ENCODE measurements at regions not wholly inside any gene's neighbourhood (a gene's known extent, or its start where the extent isn't known, plus 50 kb on each side); places are given as distances from the start of the nearest gene placed in this dataset.

DNA sequence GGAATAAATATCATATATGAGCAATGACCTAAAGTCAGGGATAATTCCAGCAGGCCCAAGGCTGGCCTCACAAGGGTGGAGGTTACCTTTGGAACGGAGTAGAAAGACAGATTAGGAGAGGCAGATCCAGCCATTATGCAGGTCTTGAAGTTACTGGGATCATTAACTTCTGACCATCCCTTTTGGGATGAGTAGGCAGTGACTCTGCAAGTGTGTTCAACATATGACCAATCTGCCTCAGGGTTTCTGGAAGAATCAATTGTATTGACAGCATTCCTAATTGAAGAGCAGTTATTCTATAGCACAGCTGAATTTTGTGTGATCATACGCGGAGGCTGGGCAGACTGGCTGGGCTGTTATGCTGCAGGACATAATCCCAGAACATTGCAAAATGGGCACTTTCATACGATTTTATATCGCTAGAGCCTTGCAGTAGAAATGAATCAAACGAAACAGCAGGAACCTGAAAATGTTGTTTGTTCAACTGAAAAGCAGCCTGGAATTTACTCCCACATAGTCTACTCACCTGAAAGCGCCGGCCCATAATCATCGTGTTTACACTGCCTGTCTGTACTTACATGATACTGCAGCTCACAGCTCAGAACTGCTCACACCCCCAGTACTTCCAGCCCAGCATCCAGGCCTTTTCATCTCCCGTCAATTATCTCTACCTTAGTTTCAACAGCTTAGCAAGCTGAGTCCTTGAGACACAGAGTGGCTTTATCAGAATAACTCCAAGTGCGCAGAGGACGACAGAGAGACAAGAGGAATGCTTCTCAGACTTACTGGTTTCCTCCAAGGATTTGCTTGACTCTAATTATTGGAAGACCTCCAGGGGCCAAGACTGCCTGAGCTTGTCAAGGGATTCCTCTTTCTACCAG lies 556.1 kb downstream of the EFNB2 start (continued):
- TF ChIP-seq, protein P1, sequence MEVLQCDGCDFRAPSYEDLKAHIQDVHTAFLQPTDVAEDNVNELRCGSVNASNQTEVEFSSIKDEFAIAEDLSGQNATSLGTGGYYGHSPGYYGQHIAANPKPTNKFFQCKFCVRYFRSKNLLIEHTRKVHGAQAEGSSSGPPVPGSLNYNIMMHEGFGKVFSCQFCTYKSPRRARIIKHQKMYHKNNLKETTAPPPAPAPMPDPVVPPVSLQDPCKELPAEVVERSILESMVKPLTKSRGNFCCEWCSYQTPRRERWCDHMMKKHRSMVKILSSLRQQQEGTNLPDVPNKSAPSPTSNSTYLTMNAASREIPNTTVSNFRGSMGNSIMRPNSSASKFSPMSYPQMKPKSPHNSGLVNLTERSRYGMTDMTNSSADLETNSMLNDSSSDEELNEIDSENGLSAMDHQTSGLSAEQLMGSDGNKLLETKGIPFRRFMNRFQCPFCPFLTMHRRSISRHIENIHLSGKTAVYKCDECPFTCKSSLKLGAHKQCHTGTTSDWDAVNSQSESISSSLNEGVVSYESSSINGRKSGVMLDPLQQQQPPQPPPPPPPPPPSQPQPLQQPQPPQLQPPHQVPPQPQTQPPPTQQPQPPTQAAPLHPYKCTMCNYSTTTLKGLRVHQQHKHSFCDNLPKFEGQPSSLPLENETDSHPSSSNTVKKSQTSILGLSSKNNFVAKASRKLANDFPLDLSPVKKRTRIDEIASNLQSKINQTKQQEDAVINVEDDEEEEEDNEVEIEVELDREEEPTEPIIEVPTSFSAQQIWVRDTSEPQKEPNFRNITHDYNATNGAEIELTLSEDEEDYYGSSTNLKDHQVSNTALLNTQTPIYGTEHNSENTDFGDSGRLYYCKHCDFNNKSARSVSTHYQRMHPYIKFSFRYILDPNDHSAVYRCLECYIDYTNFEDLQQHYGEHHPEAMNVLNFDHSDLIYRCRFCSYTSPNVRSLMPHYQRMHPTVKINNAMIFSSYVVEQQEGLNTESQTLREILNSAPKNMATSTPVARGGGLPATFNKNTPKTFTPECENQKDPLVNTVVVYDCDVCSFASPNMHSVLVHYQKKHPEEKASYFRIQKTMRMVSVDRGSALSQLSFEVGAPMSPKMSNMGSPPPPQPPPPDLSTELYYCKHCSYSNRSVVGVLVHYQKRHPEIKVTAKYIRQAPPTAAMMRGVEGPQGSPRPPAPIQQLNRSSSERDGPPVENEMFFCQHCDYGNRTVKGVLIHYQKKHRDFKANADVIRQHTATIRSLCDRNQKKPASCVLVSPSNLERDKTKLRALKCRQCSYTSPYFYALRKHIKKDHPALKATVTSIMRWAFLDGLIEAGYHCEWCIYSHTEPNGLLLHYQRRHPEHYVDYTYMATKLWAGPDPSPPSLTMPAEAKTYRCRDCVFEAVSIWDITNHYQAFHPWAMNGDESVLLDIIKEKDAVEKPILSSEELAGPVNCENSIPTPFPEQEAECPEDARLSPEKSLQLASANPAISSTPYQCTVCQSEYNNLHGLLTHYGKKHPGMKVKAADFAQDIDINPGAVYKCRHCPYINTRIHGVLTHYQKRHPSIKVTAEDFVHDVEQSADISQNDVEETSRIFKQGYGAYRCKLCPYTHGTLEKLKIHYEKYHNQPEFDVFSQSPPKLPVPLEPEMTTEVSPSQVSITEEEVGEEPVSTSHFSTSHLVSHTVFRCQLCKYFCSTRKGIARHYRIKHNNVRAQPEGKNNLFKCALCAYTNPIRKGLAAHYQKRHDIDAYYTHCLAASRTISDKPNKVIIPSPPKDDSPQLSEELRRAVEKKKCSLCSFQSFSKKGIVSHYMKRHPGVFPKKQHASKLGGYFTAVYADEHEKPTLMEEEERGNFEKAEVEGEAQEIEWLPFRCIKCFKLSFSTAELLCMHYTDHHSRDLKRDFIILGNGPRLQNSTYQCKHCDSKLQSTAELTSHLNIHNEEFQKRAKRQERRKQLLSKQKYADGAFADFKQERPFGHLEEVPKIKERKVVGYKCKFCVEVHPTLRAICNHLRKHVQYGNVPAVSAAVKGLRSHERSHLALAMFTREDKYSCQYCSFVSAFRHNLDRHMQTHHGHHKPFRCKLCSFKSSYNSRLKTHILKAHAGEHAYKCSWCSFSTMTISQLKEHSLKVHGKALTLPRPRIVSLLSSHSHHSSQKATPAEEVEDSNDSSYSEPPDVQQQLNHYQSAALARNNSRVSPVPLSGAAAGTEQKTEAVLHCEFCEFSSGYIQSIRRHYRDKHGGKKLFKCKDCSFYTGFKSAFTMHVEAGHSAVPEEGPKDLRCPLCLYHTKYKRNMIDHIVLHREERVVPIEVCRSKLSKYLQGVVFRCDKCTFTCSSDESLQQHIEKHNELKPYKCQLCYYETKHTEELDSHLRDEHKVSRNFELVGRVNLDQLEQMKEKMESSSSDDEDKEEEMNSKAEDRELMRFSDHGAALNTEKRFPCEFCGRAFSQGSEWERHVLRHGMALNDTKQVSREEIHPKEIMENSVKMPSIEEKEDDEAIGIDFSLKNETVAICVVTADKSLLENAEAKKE (CRISPR knock-in tag; IDR thresholded peaks at IDR 0.05), result no peak

DNA sequence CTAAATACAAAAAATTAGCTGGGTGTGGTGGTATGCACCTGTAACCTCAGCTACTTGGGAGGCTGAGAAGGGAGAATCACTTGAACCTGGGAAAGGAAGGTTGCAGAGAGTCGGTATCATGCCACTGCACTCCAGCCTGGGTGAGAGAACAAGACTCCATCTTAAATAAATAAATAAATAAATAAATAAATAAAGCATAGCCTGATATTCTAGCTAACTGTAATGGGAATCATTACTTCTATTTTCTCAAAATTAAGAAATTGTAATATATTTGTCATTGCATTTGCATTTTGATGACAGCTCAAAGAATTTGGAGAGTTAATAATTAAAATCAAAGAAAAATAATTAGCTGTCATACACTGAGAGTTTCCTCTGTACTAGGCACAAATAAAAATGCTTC lies 561.1 kb downstream of the EFNB2 start:
- no peak overlapping the region for H2AFZ ChIP-seq
- peaks cover 3% of the 10 kb centered on the region; the same call in 2 of the 3 replicates for H3K36me3 Mint-ChIP-seq (ENCODE audit: low read depth)
- 0 out of 2 replicates have a peak, but pooled peaks cover 11% of the 10 kb centered on the region for H3K9me2 ChIP-seq (ENCODE audit: insufficient read depth)
- H3K27me3 ChIP-seq (ENCODE audit: insufficient read depth), result no peaks in the 10 kb centered on the region
- H3K27me3 Mint-ChIP-seq (ENCODE audit: insufficient read depth, low read depth, poor library complexity), result peaks cover 4% of the 10 kb centered on the region
- no peak for TF ChIP-seq ZNF114 (CRISPR knock-in tag; IDR thresholded peaks at IDR 0.05)
- no peak for TF ChIP-seq ZNF331 (CRISPR knock-in tag; IDR thresholded peaks at IDR 0.05; ENCODE audit: low read depth)
- TF ChIP-seq, protein P1 (CRISPR knock-in tag; IDR thresholded peaks at IDR 0.05), result no peak
- TF ChIP-seq JUNB (IDR thresholded peaks at IDR 0.05; ENCODE audit: unreplicated experiment), result no peak
- ATAC-seq, result no peak
- peaks cover 14% of the 10 kb centered on the region for H3K4me1 Mint-ChIP-seq
- H3F3A ChIP-seq (replicated peaks; ENCODE audit: low read depth), result no peaks in the 10 kb centered on the region
- H3K4me2 ChIP-seq, result no peak overlapping the region
- no peak overlapping the region for H3K27ac Mint-ChIP-seq
- no peak for DNase-seq (ENCODE audit: low spot score)
- H3K4me3 ChIP-seq, result no peak overlapping the region
- no peaks in the 10 kb centered on the region for H3K36me3 ChIP-seq (ENCODE audit: insufficient read depth)
- no peak overlapping the region for H3K27ac ChIP-seq (ENCODE audit: low read depth)
- no peaks in the 10 kb centered on the region for H3K79me2 ChIP-seq (replicated peaks; ENCODE audit: insufficient read depth)
- no peaks in the 10 kb centered on the region for H4K20me1 ChIP-seq (replicated peaks; ENCODE audit: insufficient read depth)
- H3K9me3 Mint-ChIP-seq, result no peaks in the 10 kb centered on the region; the same call in 2 of the 3 replicates
- peaks cover 14% of the 10 kb centered on the region for H3K4me1 ChIP-seq (ENCODE audit: insufficient read depth)
- H3K4me3 Mint-ChIP-seq, result no peak overlapping the region

Measured in GM23338 (cell line).